ENCODE measurements at regions not wholly inside any gene's neighbourhood (a gene's known extent, or its start where the extent isn't known, plus 50 kb on each side); places are given as distances from the start of the nearest gene placed in this dataset.

GRCh38 chr13:65977525-65977924 is 1252.6 kb downstream of the PCDH9 start:
- ATAC-seq: no peak
- no peak for TF ChIP-seq CREB5 (CRISPR knock-in tag; IDR thresholded peaks at IDR 0.05; ENCODE audit: low read depth)
- TF ChIP-seq CSRNP3 (CRISPR knock-in tag; IDR thresholded peaks at IDR 0.05): no peak
- no peak for TF ChIP-seq ZFP30 (CRISPR knock-in tag; IDR thresholded peaks at IDR 0.05)
- no peak for TF ChIP-seq CSDC2 (CRISPR knock-in tag; IDR thresholded peaks at IDR 0.05)
- TF ChIP-seq TSHZ2 (CRISPR knock-in tag; IDR thresholded peaks at IDR 0.05): no peak

GRCh38 chr13:65971541-65971940 is 1258.6 kb downstream of the PCDH9 start:
- TF ChIP-seq ISL1 (CRISPR knock-in tag; IDR thresholded peaks at IDR 0.05) (no peak), TOX (CRISPR knock-in tag; IDR thresholded peaks at IDR 0.05; ENCODE audit: borderline replicate concordance) (no peak), GLIS3 (CRISPR knock-in tag; IDR thresholded peaks at IDR 0.05) (no peak), ZC3H10 (CRISPR knock-in tag; IDR thresholded peaks at IDR 0.05) (no peak), ZNF70 (CRISPR knock-in tag; IDR thresholded peaks at IDR 0.05) (no peak)
- ATAC-seq: no peak

GRCh38 chr13:65966991-65967451 is 1263.1 kb downstream of the PCDH9 start:
- TF ChIP-seq CSDC2 (CRISPR knock-in tag; IDR thresholded peaks at IDR 0.05) (no peak), GLIS3 (CRISPR knock-in tag; IDR thresholded peaks at IDR 0.05) (no peak), RARB (CRISPR knock-in tag; IDR thresholded peaks at IDR 0.05) (no peak), ISL1 (CRISPR knock-in tag; IDR thresholded peaks at IDR 0.05) (no peak), ZFP30 (CRISPR knock-in tag; IDR thresholded peaks at IDR 0.05) (no peak), ZNF70 (CRISPR knock-in tag; IDR thresholded peaks at IDR 0.05) (no peak), SNAI2 (CRISPR knock-in tag; IDR thresholded peaks at IDR 0.05) (no peak), ARNTL (CRISPR knock-in tag; IDR thresholded peaks at IDR 0.05; ENCODE audit: borderline replicate concordance, low read depth) (no peak), BACH2 (CRISPR knock-in tag; IDR thresholded peaks at IDR 0.05; ENCODE audit: borderline replicate concordance) (no peak), ESRRG (CRISPR knock-in tag; IDR thresholded peaks at IDR 0.05) (no peak), ZC3H10 (CRISPR knock-in tag; IDR thresholded peaks at IDR 0.05) (no peak), ZNF565 (CRISPR knock-in tag; conservative IDR thresholded peaks at IDR 0.05; ENCODE audit: low read depth) (no peak), TSHZ2 (CRISPR knock-in tag; IDR thresholded peaks at IDR 0.05) (no peak), PATZ1 (CRISPR knock-in tag; IDR thresholded peaks at IDR 0.05; ENCODE audit: borderline replicate concordance) (no peak), TCF4 (CRISPR knock-in tag; IDR thresholded peaks at IDR 0.05; ENCODE audit: borderline replicate concordance) (no peak), TOX (CRISPR knock-in tag; IDR thresholded peaks at IDR 0.05; ENCODE audit: borderline replicate concordance) (no peak)
- ATAC-seq: peak; percentile 78
